ENCODE measurements at regions not wholly inside any gene's neighbourhood (a gene's known extent, or its start where the extent isn't known, plus 50 kb on each side); places are given as distances from the start of the nearest gene placed in this dataset.

- DNase-seq (ENCODE audit: low spot score) = no peak
These were observed 106.4 kb downstream of the ARF6 start for GRCh38 chr14:49999146-49999761.

GRCh38 chr14:49999826-50000379, 107.0 kb downstream of the ARF6 start:
- DNase-seq (ENCODE audit: low spot score) = no peak

GRCh38 chr14:50000380-50001150, 107.7 kb downstream of the ARF6 start:
- DNase-seq (ENCODE audit: low spot score) = peak; percentile 19

GRCh38 chr14:50001151-50001998, 108.5 kb downstream of the ARF6 start:
- no peak for DNase-seq (ENCODE audit: low spot score)

- DNase-seq (ENCODE audit: low spot score) = no peak
These were observed 109.4 kb downstream of the ARF6 start for GRCh38 chr14:50001999-50002925.

- DNase-seq (ENCODE audit: low spot score) = no peak
These were observed 110.0 kb downstream of the ARF6 start for GRCh38 chr14:50002926-50003212.

GRCh38 chr14:50003213-50004021, 110.5 kb downstream of the ARF6 start:
- DNase-seq (ENCODE audit: low spot score) = peak; percentile 13

GRCh38 chr14:50006141-50006540, 110.2 kb downstream of the VCPKMT start:
- DNase-seq (ENCODE audit: low spot score) = no peak

GRCh38 chr14:50007123-50007903, 109.1 kb downstream of the VCPKMT start:
- DNase-seq (ENCODE audit: low spot score) = no peak

- no peak for DNase-seq (ENCODE audit: low spot score)
These were observed 107.8 kb downstream of the VCPKMT start for GRCh38 chr14:50008562-50008961.

GRCh38 chr14:50008974-50009373, 107.4 kb downstream of the VCPKMT start:
- no peak for DNase-seq (ENCODE audit: low spot score)

GRCh38 chr14:50010752-50011151, 105.6 kb downstream of the VCPKMT start:
- no peak for DNase-seq (ENCODE audit: low spot score)

- DNase-seq (ENCODE audit: low spot score) = no peak
These were observed 105.1 kb downstream of the VCPKMT start for GRCh38 chr14:50011242-50011641.

GRCh38 chr14:50012644-50013043, 103.7 kb downstream of the VCPKMT start:
- DNase-seq (ENCODE audit: low spot score) = no peak

GRCh38 chr14:50013198-50013918, 103.0 kb downstream of the VCPKMT start:
- no peak for DNase-seq (ENCODE audit: low spot score)

- DNase-seq (ENCODE audit: low spot score) = no peak
These were observed 102.4 kb downstream of the VCPKMT start for GRCh38 chr14:50013934-50014333.

GRCh38 chr14:50014809-50015430, 101.5 kb downstream of the VCPKMT start:
- DNase-seq (ENCODE audit: low spot score) = no peak

GRCh38 chr14:50015716-50016115, 100.7 kb downstream of the VCPKMT start:
- DNase-seq (ENCODE audit: low spot score) = no peak
